ENCODE measurements at regions not wholly inside any gene's neighbourhood (a gene's known extent, or its start where the extent isn't known, plus 50 kb on each side); places are given as distances from the start of the nearest gene placed in this dataset.

- Histone ChIP-seq H3K4ac (ENCODE audit: low read depth, low read length) (no peak overlapping the region), H2BK5ac (ENCODE audit: insufficient read length, low read length) (no peak overlapping the region), H3K23ac (ENCODE audit: insufficient read length, low read depth, low read length) (no peak overlapping the region), H3K79me1 (ENCODE audit: insufficient read depth, low read depth, low read length, poor library complexity, severe bottlenecking) (no peaks in the 10 kb centered on the region), H3K18ac (ENCODE audit: insufficient read length, low read depth, low read length) (no peak overlapping the region), H3K4me2 (ENCODE audit: insufficient read depth, insufficient read length, low read length) (no peak overlapping the region), H3K9ac (ENCODE audit: extremely low read depth, insufficient read length, low read length) (no peak overlapping the region), H4K91ac (ENCODE audit: insufficient read length, low read depth, low read length) (no peak overlapping the region), H4K5ac (ENCODE audit: insufficient read length, low read depth, low read length) (no peak overlapping the region), H2BK12ac (ENCODE audit: insufficient read length, low read depth, low read length) (no peak overlapping the region), H2BK20ac (ENCODE audit: low read depth, low read length, poor library complexity, severe bottlenecking) (no peak overlapping the region), H2BK120ac (ENCODE audit: low read depth, low read length, poor library complexity, severe bottlenecking) (no peak overlapping the region), H3T11ph (ENCODE audit: low read length) (no peak overlapping the region), H3K9me3 (ENCODE audit: control insufficient read depth, low read depth, low read length) (no peaks in the 10 kb centered on the region), H3K27ac (ENCODE audit: insufficient read length, low read depth, low read length) (no peak overlapping the region), H2BK15ac (ENCODE audit: low read depth, low read length) (no peak overlapping the region), H3K79me2 (ENCODE audit: insufficient read depth, low read length) (no peaks in the 10 kb centered on the region), H3K23me2 (ENCODE audit: insufficient read length, low read depth, low read length, poor library complexity, severe bottlenecking) (no peaks in the 10 kb centered on the region), H3K4me1 (ENCODE audit: insufficient read depth, low read length) (no peaks in the 10 kb centered on the region), H2AK5ac (ENCODE audit: insufficient read length, low read length) (no peak overlapping the region), H3K27me3 (ENCODE audit: insufficient read depth, low read length) (no peaks in the 10 kb centered on the region), H2AFZ (ENCODE audit: low read length) (no peak overlapping the region), H3K14ac (ENCODE audit: insufficient read depth, low read length) (no peak overlapping the region), H4K8ac (replicated peaks; ENCODE audit: insufficient read length, low read depth, low read length) (no peak overlapping the region), H4K20me1 (ENCODE audit: control insufficient read depth, insufficient read depth, insufficient read length) (no peaks in the 10 kb centered on the region), H3K56ac (ENCODE audit: insufficient read length, low read depth, low read length) (no peak overlapping the region)
- H3K36me3 Mint-ChIP-seq (ENCODE audit: insufficient read depth in 1 of 3, low read depth in 3 of 3) = no peaks in the 10 kb centered on the region
- WGBS (ENCODE audit: extremely low coverage, insufficient read length, low lambda C conversion rate) = no CpG with 5 or more reads among the region's 2 CpGs
- H3K9me3 Mint-ChIP-seq = no peaks in the 10 kb centered on the region
- no peak for DNase-seq
- no peak for TF ChIP-seq CTCF (conservative IDR thresholded peaks at IDR 0.05)
- no peaks in the 10 kb centered on the region for H3K27me3 Mint-ChIP-seq (ENCODE audit: low read depth)
- H3K4me1 Mint-ChIP-seq = peaks cover 8 to 9% of the 10 kb centered on the region in 2 experiments
- no peak overlapping the region for H3K27ac Mint-ChIP-seq
- H3K4me3 Mint-ChIP-seq = no peak overlapping the region
Observed at GRCh38 chr18:21164548-21165095, 53.0 kb upstream of the ROCK1 start.

Measured in H9 (cell line).